B cell (primary cell): ENCODE measurements at regions not wholly inside any gene's neighbourhood (a gene's known extent, or its start where the extent isn't known, plus 50 kb on each side); places are given as distances from the start of the nearest gene placed in this dataset.

Source experiments
- ATAC-seq: fragments of 200-7000 bp; cut with Tn5 transposase; one replicate; pipeline ENCODE4 v1.10.0; 2021; ENCODE audit warnings: low read depth, mild to moderate bottlenecking, moderate number of reproducible peaks, moderate library complexity
- CTCF ChIA-PET: fragments of 350-600 bp; sonication (Branson Sonifier 250); formaldehyde crosslinking; loops from one replicate; lab custom pipeline; 2021; ENCODE audit warnings: antibody characterized with exemption, inconsistent platforms; lab: Charles Lee
- POLR2A ChIA-PET: fragments of 350-600 bp; sonication (Branson Sonifier 250); formaldehyde crosslinking; loops from one replicate; lab custom pipeline; 2021; ENCODE audit warnings: antibody characterized with exemption; lab: Charles Lee
- DNase-seq: peaks from one replicate; pipeline ENCODE4 v3.0.0; 2013
- H2AFZ ChIP-seq: 2 replicates; pipeline ENCODE4 v1.6.1; 2012; ENCODE audit warnings: mild to moderate bottlenecking, low read depth, low read length; ENCODE audit not compliant: insufficient read depth, poor library complexity, severe bottlenecking
- H3K27ac ChIP-seq, 2 donors: 1 replicate in 1 of 2; 2 replicates in 1 of 2; pipeline ENCODE4 v1.5.1; 2012 to 2013; ENCODE audit warnings: low read length in 2 of 2, mild to moderate bottlenecking in 2 of 2, moderate library complexity in 1 of 2
- H3K27me3 ChIP-seq, 4 experiments: fragments of 200-600 bp in 1 of 4; sonication (generic) in 1 of 4; replicated peaks in 1 of 4; 1 replicate in 2 of 4; 2 replicates in 2 of 4; pipeline versions ENCODE4 v1.6.1 to v1.7.0; 2013 to 2016; ENCODE audit warnings: low read length in 3 of 4, mild to moderate bottlenecking in 2 of 4, mixed read lengths in 1 of 4, moderate library complexity in 1 of 4; ENCODE audit not compliant: insufficient read depth in 4 of 4, control insufficient read depth in 3 of 4; ENCODE audit errors: control extremely low read depth in 1 of 4
- H3K36me3 ChIP-seq, 2 experiments: replicated peaks in 1 of 2; 1 replicate in 1 of 2; 2 replicates in 1 of 2; pipeline versions ENCODE4 v1.6.1 to v1.7.1; 2013; ENCODE audit warnings: low read length in 1 of 2; ENCODE audit not compliant: insufficient read depth in 2 of 2, control insufficient read depth in 1 of 2; ENCODE audit errors: control extremely low read depth in 1 of 2, extremely low read depth in 1 of 2
- H3K4me1 ChIP-seq, 2 donors: fragments of 200-600 bp in 1 of 2; sonication (generic) in 1 of 2; 1 replicate in 1 of 2; 2 replicates in 1 of 2; pipeline versions ENCODE4 v1.5.1 to v1.6.1; 2013 to 2017; ENCODE audit warnings: low read length in 2 of 2; ENCODE audit not compliant: control insufficient read depth in 2 of 2, insufficient read depth in 2 of 2
- H3K4me2 ChIP-seq: replicated peaks from 2 replicates; pipeline ENCODE3; 2012; ENCODE audit warnings: mild to moderate bottlenecking, low read depth, low read length; ENCODE audit not compliant: poor library complexity, severe bottlenecking
- H3K4me3 ChIP-seq, 5 experiments: fragments of 200-600 bp in 1 of 5; sonication (generic) in 1 of 5; 1 replicate in 3 of 5; 2 replicates in 2 of 5; pipeline versions ENCODE4 v1.5.1 to v1.7.0; 2011 to 2016; ENCODE audit warnings: low read length in 4 of 5, mild to moderate bottlenecking in 4 of 5, low read depth in 2 of 5, control low read depth in 1 of 5, moderate library complexity in 1 of 5; ENCODE audit not compliant: insufficient read depth in 1 of 5; ENCODE audit errors: control extremely low read depth in 1 of 5, extremely low read depth in 1 of 5
- H3K79me2 ChIP-seq: fragments of 200-600 bp; sonication (generic); one replicate; pipeline ENCODE4 v1.6.0; 2016; ENCODE audit warnings: low read length; ENCODE audit not compliant: control insufficient read depth, insufficient read depth
- H3K9ac ChIP-seq: fragments of 200-600 bp; sonication (generic); 2 replicates; pipeline ENCODE4 v1.6.1; 2017; ENCODE audit warnings: mild to moderate bottlenecking, low read length, moderate library complexity
- H3K9me3 ChIP-seq, 3 donors: one replicate each; pipeline versions ENCODE4 v1.6.1 to v1.7.1; 2013; ENCODE audit warnings: low read length in 2 of 3; ENCODE audit not compliant: control insufficient read depth in 2 of 3, insufficient read depth in 1 of 3; ENCODE audit errors: control extremely low read depth in 1 of 3
- H4K20me1 ChIP-seq: 2 replicates; pipeline ENCODE4 v1.6.0; 2012; ENCODE audit warnings: mild to moderate bottlenecking, low read length; ENCODE audit not compliant: insufficient read depth, control insufficient read depth, poor library complexity, severe bottlenecking
- H3K27ac Mint-ChIP-seq: one replicate; pipeline ENCODE4 v1.8.0; 2021; ENCODE audit warnings: mixed read lengths
- H3K27me3 Mint-ChIP-seq: one replicate; pipeline ENCODE4 v1.8.0; 2021; ENCODE audit warnings: mixed read lengths
- H3K4me1 Mint-ChIP-seq: one replicate; pipeline ENCODE4 v1.8.0; 2021; ENCODE audit warnings: mixed read lengths
- H3K4me3 Mint-ChIP-seq: one replicate; pipeline ENCODE4 v1.8.0; 2021; ENCODE audit warnings: mixed read lengths
- H3K9me3 Mint-ChIP-seq: one replicate; pipeline ENCODE4 v1.8.0; 2022; ENCODE audit warnings: mixed read lengths; ENCODE audit not compliant: insufficient read depth
- CTCF ChIP-seq: fragments of 200-600 bp; IDR thresholded peaks from one replicate; pipeline ENCODE4 v1.8.0; 2022; ENCODE audit warnings: antibody characterized with exemption, mild to moderate bottlenecking
- EZH2 ChIP-seq: IDR thresholded peaks from 2 replicates; pipeline ENCODE4 v1.6.1; 2012; ENCODE audit warnings: borderline replicate concordance, low read depth, mild to moderate bottlenecking, moderate library complexity, low read length; ENCODE audit not compliant: insufficient read depth, poor library complexity, severe bottlenecking
- WGBS: methylation state at CpG from one replicate; pipeline ENCODE4 v1.1.5; 2013; ENCODE audit warnings: missing lambda C conversion rate; ENCODE audit not compliant: insufficient coverage; 5-methylcytosine and 5-hydroxymethylcytosine counted together
- intact Hi-C: fragments of 100-400 bp; cut with micrococcal nuclease; formaldehyde crosslinking; loops from one replicate; pipeline ENCODE4 v1.10.0; 2022

- CTCF ChIA-PET = no interaction called here
- Mint-ChIP-seq H3K9me3 (peaks cover 9% of the 10 kb centered on the region), H3K4me3 (no peak overlapping the region), H3K4me1 (no peaks in the 10 kb centered on the region), H3K27me3 (no peaks in the 10 kb centered on the region), H3K27ac (no peak overlapping the region)
- no peak for ATAC-seq
- TF ChIP-seq CTCF (no peak), EZH2 (no peak)
- Histone ChIP-seq H3K36me3 (no peaks in the 10 kb centered on the region), H4K20me1 (no peaks in the 10 kb centered on the region), H3K27ac (no peak overlapping the region), H3K4me1 (no peaks in the 10 kb centered on the region), H3K79me2 (no peaks in the 10 kb centered on the region), H3K9ac (no peak overlapping the region), H3K4me3 (no peak overlapping the region), H3K9me3 (peaks cover 0 to 3% (median 0%) of the 10 kb centered on the region in 3 donors), H3K4me2 (no peak overlapping the region), H2AFZ (no peak overlapping the region), H3K27me3 (no peaks in the 10 kb centered on the region)
- WGBS = no CpG with 5 or more reads among the region's 3 CpGs
- intact Hi-C loops = no loop called here
- DNase-seq = no peak
- POLR2A ChIA-PET = no interaction called here
Measured at GRCh38 chr4:182062458-182062857, 180.7 kb upstream of the TENM3 start.

- POLR2A ChIA-PET = no interaction called here
- no peak overlapping the region for H3K9ac ChIP-seq
- H2AFZ ChIP-seq = no peak overlapping the region
- H3K4me2 ChIP-seq = no peak overlapping the region
- no peaks in the 10 kb centered on the region for H3K4me1 ChIP-seq
- H3K27ac ChIP-seq = no peak overlapping the region
- H3K4me3 ChIP-seq = no peak overlapping the region
- H3K9me3 Mint-ChIP-seq = peaks cover 9% of the 10 kb centered on the region
- no peaks in the 10 kb centered on the region for H3K79me2 ChIP-seq
- intact Hi-C loops = no loop called here
- no peak overlapping the region for H3K27ac Mint-ChIP-seq
- no peak overlapping the region for H3K4me3 Mint-ChIP-seq
- no peaks in the 10 kb centered on the region for H3K36me3 ChIP-seq
- no peak for TF ChIP-seq EZH2
- TF ChIP-seq CTCF = no peak
- ATAC-seq (no peak), DNase-seq (no peak)
- H3K4me1 Mint-ChIP-seq = no peaks in the 10 kb centered on the region
- no peaks in the 10 kb centered on the region for H4K20me1 ChIP-seq
- CTCF ChIA-PET = no interaction called here
- peaks cover 0 to 3% (median 0%) of the 10 kb centered on the region in 3 donors for H3K9me3 ChIP-seq
- no peaks in the 10 kb centered on the region for H3K27me3 ChIP-seq
- no peaks in the 10 kb centered on the region for H3K27me3 Mint-ChIP-seq
Measured at GRCh38 chr4:182062936-182063335, 180.3 kb upstream of the TENM3 start.
